Stomach (tissue), 8 donors: ENCODE measurements at regions not wholly inside any gene's neighbourhood (a gene's known extent, or its start where the extent isn't known, plus 50 kb on each side); places are given as distances from the start of the nearest gene placed in this dataset.

Experiments
- DNase-seq, 2 donors: peaks; one replicate each; pipeline versions ENCODE4 v3.0.0 to v3.0.0-alpha.2; 2013 to 2019
- H3K27ac ChIP-seq, 5 donors: fragments of 200-600 bp in 4 of 5; sonication (generic) in 4 of 5; one replicate each; pipeline ENCODE4 v1.5.1; 2013 to 2019; ENCODE audit warnings: mild to moderate bottlenecking in 1 of 5, moderate library complexity in 1 of 5
- H3K27me3 ChIP-seq, 3 donors: fragments of 200-600 bp; sonication (generic); one replicate each; pipeline ENCODE4 v1.5.1; 2017 to 2019; ENCODE audit warnings: mixed run types in 1 of 3
- H3K36me3 ChIP-seq, 4 donors: fragments of 200-600 bp; sonication (generic); 1 replicate in 3 of 4; 2 replicates in 1 of 4; pipeline ENCODE4 v1.5.1; 2016 to 2019
- H3K4me1 ChIP-seq, 4 donors: fragments of 200-600 bp; sonication (generic); one replicate each; pipeline ENCODE4 v1.5.1; 2016 to 2019
- H3K4me3 ChIP-seq, 4 donors: fragments of 200-600 bp; sonication (generic) in 3 of 4; one replicate each; pipeline ENCODE4 v1.5.1; 2016 to 2019; ENCODE audit warnings: mild to moderate bottlenecking in 1 of 4
- H3K9me3 ChIP-seq, 4 donors: fragments of 200-600 bp; sonication (generic); one replicate each; pipeline ENCODE4 v1.5.1; 2016 to 2019
- CTCF ChIP-seq, 7 experiments: fragments of 450-650 bp in 4 of 7; fragments of 200-600 bp in 3 of 7; sonication (generic) in 3 of 7; IDR thresholded peaks; one replicate each; pipeline ENCODE4 v1.5.1; 2016 to 2019; ENCODE audit warnings: antibody characterized with exemption in 7 of 7, control low read depth in 2 of 7, mild to moderate bottlenecking in 1 of 7
- EP300 ChIP-seq: sonication (generic); formaldehyde crosslinking; IDR thresholded peaks from one replicate; pipeline ENCODE4 v1.6.1; 2017; ENCODE audit warnings: antibody characterized with exemption
- POLR2A ChIP-seq, 4 donors: fragments of 450-650 bp; IDR thresholded peaks; one replicate each; pipeline ENCODE4 v1.6.1; 2016; ENCODE audit warnings: antibody characterized with exemption in 4 of 4, control low read depth in 2 of 4, mild to moderate bottlenecking in 1 of 4, moderate library complexity in 1 of 4
- POLR2AphosphoS5 ChIP-seq, 3 donors: sonication (generic); formaldehyde crosslinking; IDR thresholded peaks; one replicate each; pipeline ENCODE4 v1.6.1; 2016; ENCODE audit warnings: antibody characterized with exemption in 3 of 3
- WGBS, 5 donors: extraction: QIAGEN DNeasy Blood & Tissue Kit in 3 of 5; methylation state at CpG; one replicate each; pipeline versions ENCODE4 v1.1.5 to v1.1.7; 2013 to 2018; 5-methylcytosine and 5-hydroxymethylcytosine counted together
- intact Hi-C: fragments of 100-400 bp; cut with DNase I; formaldehyde crosslinking; loops from one replicate; pipeline ENCODE4 v1.15.1; 2023; ENCODE audit warnings: low total_unique reads
- donor health status: healthy with polysubstance abuse.
- donor health status: Bipolar disorder and iron deficiency.
- donor health status: healthy.

DNA sequence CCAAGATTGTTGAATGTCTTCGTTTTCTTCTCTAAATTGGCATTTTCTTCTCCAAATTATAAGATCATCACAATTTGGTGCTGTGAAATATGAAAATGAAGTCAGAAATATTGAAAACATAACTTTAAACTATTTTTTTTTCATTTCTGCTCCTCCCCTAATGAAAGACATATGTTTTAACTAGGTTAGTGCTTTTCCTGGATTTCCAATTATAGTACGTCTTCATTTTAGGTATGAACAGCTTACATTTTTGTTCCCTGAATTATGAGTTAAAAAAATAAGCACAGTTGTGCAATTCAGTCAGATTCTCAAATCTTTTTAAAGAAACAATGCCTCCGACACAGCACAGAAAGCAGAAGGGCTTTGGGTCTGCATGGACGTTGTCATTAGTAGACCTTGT is 83.5 kb upstream of the CFAP20DC start:
- Histone ChIP-seq H3K27ac (no peak overlapping the region), H3K4me3 (no peak overlapping the region), H3K9me3 (no peaks in the 10 kb centered on the region), H3K4me1 (peaks cover 0 to 12% (median 4%) of the 10 kb centered on the region in 4 donors), H3K27me3 (no peaks in the 10 kb centered on the region), H3K36me3 (no peaks in the 10 kb centered on the region)
- TF ChIP-seq POLR2A (IDR thresholded peaks at IDR 0.05): no peak
- DNase-seq: no peak
- intact Hi-C loops: no loop called here
- 78 to 89% (median 84%) methylated on average over 4 of the region's 4 CpGs for WGBS, 5 donors

DNA sequence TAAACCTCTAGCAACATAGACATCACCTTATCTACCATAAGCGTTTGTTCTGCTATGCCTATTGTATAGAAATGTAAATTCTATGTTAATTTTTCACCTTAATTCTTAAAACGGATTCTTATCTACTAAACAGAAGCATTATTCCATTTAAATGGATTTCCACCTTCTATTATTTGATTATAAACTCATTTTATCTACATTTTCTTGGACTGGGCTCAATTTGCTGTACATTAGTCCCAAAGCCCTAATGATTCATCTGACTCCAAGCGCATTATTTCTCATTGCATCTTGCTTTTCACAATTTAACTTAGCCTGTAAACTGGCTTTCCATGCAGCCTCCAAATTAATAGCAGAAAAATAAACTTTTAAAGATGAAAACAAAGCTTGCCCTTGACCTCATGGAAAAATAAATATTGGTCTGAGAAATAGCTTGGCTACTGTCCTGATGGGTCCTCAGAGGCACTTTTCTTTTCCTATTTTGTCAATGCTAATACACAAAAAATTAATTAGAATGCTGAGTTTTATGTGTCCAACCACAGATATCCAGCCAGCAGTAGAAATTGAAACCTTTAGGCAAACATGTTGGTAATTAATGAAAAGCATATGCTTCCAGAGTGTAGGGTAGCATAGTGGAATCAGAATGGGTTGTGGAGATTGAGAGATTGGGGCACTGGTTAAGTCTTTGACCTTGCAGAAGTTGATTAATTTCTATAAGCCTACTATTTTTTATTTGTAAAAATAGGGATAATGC is 81.4 kb upstream of the CFAP20DC start:
- Histone ChIP-seq H3K4me3 (no peak overlapping the region), H3K27ac (no peak overlapping the region), H3K27me3 (no peaks in the 10 kb centered on the region), H3K4me1 (peaks cover 0 to 12% (median 4%) of the 10 kb centered on the region in 4 donors), H3K9me3 (no peaks in the 10 kb centered on the region), H3K36me3 (no peaks in the 10 kb centered on the region)
- intact Hi-C loops: no loop called here
- peak in 1 of 2 donors; percentile 17 for DNase-seq
- WGBS, 5 donors: 30 to 54% (median 50%) methylated on average over 3 of the region's 3 CpGs
- TF ChIP-seq POLR2AphosphoS5 (IDR thresholded peaks at IDR 0.05) (no peak), POLR2A (IDR thresholded peaks at IDR 0.05) (no peak), CTCF (IDR thresholded peaks at IDR 0.05) (no peak), EP300 (no peak)

DNA sequence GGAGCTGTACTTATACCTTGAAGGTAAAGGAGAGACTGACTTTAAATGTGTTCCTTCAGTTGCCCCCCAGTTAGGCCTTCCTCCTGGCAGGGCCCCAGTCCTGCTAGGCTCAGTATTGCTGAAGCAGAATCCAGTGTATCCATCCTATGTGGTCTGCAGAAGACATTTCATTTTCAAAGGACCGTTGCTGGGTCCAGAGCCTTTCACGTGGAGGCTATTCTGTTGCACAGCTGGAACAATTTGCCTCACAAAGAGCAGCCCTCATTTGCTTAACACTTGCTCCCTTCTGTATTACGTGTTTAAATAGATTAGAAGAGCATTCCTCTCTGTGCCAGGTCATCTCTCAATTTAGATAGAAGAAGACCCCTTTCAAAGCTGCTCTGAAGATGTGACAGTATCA is 78.9 kb upstream of the CFAP20DC start:
- WGBS, 5 donors: 66 to 90% (median 80%) methylated on average over 3 of the region's 3 CpGs
- Histone ChIP-seq H3K27ac (no peak overlapping the region), H3K36me3 (no peaks in the 10 kb centered on the region), H3K27me3 (no peaks in the 10 kb centered on the region), H3K9me3 (no peaks in the 10 kb centered on the region), H3K4me1 (peaks cover 0 to 12% (median 4%) of the 10 kb centered on the region in 4 donors), H3K4me3 (no peak overlapping the region)
- no peak for TF ChIP-seq POLR2A (IDR thresholded peaks at IDR 0.05)
- TF ChIP-seq CTCF (IDR thresholded peaks at IDR 0.05): no peak
- TF ChIP-seq EP300: no peak
- no peak for TF ChIP-seq POLR2AphosphoS5 (IDR thresholded peaks at IDR 0.05)
- no peak for DNase-seq
- intact Hi-C loops: no loop called here

DNA sequence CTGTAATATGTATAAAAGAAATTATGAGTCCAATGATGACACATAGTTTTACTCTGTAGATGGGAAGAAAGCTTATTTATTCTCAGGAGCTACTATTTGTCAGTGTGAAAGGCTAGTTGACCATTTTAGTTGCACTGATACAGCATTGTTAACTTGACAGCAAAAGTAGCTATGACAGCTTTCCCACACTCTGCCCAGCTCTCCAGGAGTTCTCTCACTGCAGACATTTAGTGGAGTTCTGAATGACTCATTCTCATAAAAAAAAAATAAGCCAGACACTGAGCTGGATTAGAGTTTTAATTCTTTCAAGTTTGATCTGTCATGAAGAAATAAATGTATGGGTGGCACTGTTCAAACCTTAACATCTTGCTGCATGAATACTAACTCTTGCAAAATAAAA is 77.2 kb upstream of the CFAP20DC start:
- no peaks in the 10 kb centered on the region for H3K36me3 ChIP-seq
- TF ChIP-seq POLR2AphosphoS5 (IDR thresholded peaks at IDR 0.05) (no peak), CTCF (IDR thresholded peaks at IDR 0.05) (no peak), EP300 (no peak), POLR2A (IDR thresholded peaks at IDR 0.05) (no peak)
- no peak overlapping the region for H3K4me3 ChIP-seq
- intact Hi-C loops: no loop called here
- H3K27me3 ChIP-seq: no peaks in the 10 kb centered on the region
- H3K9me3 ChIP-seq: no peaks in the 10 kb centered on the region
- H3K4me1 ChIP-seq: peaks cover 0 to 12% (median 4%) of the 10 kb centered on the region in 4 donors
- DNase-seq: peak in 1 of 2 donors; percentile 22
- H3K27ac ChIP-seq: no peak overlapping the region

DNA sequence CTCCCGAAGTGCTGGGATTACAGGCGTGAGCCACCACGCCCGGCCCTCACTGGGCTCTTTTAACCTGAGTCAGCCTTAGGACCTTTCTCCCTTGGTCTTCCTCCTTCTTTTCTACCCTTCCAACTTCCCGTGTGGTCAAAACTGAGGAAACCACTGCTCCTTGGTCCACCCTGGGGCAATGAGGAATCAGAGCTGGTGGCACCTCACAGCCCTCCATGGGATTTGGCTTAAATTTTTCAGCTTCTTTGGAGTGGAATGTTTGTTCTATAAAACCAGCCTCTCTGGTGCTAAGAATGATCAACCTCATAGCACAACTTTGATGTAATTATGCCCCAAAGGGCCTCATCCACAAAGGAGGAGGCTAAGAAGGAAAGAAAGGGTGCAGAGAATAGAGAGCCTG is 76.6 kb upstream of the CFAP20DC start:
- Histone ChIP-seq H3K27ac (no peak overlapping the region), H3K9me3 (no peaks in the 10 kb centered on the region), H3K4me1 (peaks cover 0 to 11% (median 3%) of the 10 kb centered on the region in 4 donors), H3K36me3 (no peaks in the 10 kb centered on the region), H3K4me3 (no peak overlapping the region), H3K27me3 (no peaks in the 10 kb centered on the region)
- 90 to 98% (median 96%) methylated on average over 5 of the region's 5 CpGs for WGBS, 5 donors
- no peak for DNase-seq
- no peak for TF ChIP-seq CTCF (IDR thresholded peaks at IDR 0.05)
- no peak for TF ChIP-seq POLR2A (IDR thresholded peaks at IDR 0.05)
- TF ChIP-seq EP300: no peak
- no peak for TF ChIP-seq POLR2AphosphoS5 (IDR thresholded peaks at IDR 0.05)
- intact Hi-C loops: no loop called here
